Suppressor macrophage (primary cell): ENCODE measurements at regions not wholly inside any gene's neighbourhood (a gene's known extent, or its start where the extent isn't known, plus 50 kb on each side); places are given as distances from the start of the nearest gene placed in this dataset.
A peak's percentile ranks its signal among the peaks of the same experiment; 100 is the strongest.

Experiments used
- DNase-seq, 4 experiments: peaks; one replicate each; pipeline ENCODE4 v3.0.0-alpha.2; 2020 to 2022

DNA sequence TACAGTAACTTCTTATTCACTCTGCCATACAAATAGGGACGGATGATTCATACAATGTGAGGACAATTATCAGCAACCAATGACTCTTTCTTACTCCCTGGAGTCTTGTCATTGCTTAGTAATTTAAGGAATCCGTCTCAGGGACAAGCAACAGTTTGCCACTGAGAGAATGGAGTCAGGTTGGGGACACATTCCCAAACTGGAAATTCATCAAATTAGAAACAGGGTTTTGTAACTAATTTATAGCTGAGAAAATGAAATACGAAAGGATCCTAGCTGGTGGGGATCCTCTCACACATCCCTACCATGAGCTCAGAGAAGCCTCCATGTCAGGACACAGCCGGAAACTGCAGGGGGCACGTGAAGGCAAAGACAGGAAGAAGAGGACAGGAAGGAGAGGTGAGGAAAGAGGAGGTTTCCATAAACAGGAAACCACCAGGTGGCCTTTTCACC, 50.4 kb upstream of the KDR start:
- DNase-seq, result no peak

DNA sequence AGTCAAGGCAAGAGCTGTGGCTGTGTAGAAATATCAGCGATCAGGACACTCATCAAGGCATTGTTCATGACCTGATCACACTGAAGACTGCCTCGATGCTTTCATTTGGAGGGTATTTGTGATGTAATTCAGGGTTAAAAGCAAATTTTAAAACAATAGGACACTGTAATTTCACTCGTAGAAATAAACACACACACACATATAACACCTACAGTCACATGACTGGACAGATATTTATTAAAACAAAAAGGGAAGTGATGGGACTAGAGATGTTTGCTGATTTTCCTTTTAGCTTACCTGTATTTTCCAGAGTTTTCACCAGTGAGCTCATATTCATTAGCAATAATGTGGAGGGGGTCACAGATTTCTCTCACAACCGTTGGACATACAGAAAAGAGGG, 51.1 kb upstream of the KDR start:
- no peak for DNase-seq

DNA sequence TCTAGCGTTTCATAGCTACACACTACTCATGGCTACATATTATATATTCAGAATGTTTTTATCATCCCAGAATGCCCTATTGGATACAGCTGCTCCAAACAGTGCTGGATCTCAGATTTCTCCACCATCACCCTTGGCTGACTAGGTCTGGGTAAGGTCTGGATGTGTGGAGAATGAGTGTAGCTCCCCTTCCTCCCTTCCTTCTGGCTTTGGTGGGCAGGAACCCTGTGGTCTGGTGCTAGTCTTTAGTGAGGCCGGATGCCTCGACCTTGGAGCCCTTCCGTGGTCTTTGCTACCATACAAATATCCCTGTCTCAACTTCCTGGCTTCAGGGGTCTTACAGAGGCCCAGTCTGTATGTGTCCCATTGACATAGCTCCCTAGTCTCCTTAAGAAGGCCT, 52.1 kb upstream of the KDR start:
- DNase-seq, result no peak

DNA sequence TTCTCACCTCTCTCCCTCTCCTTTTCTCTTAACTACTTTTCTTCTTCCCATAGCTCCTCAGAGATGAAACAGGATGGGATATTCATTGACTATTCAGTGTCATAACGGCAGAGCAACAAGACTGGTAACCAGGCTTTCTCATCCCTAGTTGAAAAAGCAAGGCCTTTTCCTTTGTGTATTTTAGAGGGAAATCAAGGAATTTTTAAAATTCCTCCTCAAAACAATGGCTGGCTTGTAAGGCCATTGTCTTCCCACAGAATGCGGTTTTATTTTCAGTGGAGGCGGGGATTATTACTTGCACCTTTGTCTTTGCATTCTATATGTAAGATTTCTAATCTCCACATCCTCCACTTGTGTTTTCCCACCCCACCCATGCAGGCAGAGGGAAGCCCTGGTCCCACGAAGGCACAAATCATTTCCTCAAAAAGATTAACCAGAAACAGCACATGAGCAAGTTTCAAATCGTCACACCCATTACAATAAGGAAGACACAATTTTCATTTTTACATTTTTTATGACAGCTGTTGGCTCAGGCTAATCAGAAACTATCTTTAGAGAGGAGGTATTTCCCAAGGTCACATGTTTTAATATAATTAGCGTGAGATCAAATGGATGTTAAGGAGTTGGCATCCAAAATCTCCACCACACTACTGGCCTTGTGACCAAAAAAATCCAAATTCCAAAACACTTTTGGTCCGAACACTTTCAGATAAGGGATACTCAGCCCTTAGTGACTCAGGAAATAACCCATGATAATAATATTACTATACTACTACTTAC, 53.0 kb upstream of the KDR start:
- DNase-seq, result no peak

DNA sequence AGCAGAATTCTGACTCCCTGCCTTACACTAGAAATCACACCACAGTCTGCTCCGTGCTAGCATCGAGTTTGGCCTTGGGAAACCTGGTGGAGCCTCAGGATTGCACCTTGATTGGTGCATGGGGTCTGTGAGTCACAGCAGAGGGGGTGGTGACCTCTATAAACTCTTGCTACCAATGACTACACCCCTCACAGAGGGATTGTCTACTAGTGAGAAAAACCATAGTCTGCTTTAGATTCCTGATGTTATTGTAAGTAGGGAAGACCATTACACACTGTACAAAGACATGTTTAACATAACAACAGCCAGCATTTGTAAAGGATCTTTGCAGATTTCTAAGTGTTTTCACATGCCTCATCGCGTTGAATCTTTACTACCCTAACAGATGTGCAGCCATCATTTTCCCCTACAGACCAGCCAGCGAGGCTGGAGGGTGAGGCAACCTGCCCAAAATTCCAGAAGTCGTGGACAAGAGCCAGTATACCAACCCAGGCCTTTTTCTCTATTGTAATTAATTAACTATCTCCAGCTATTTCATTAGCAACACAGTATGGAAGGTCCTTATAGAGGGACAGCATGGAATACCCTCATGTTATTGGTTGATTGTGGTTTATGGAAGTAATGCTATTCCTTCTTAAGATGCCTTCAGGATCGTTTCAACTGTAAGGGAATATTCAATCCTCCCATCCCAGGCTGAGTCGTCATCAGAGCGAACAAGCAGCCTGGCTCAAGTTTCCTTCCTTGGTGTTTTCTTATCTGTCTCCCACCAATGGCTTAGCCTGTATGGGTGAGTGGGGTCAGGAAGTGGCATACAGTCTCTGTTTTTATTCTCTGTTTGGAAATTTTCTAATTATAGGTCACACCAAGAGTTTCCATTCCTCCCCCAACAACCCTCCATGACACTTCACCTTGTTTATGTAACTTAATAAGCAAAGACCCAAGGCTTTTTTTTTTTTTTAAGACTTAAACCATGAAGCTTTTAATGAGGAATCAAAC, 55.9 kb upstream of the KDR start:
- no peak for DNase-seq

DNA sequence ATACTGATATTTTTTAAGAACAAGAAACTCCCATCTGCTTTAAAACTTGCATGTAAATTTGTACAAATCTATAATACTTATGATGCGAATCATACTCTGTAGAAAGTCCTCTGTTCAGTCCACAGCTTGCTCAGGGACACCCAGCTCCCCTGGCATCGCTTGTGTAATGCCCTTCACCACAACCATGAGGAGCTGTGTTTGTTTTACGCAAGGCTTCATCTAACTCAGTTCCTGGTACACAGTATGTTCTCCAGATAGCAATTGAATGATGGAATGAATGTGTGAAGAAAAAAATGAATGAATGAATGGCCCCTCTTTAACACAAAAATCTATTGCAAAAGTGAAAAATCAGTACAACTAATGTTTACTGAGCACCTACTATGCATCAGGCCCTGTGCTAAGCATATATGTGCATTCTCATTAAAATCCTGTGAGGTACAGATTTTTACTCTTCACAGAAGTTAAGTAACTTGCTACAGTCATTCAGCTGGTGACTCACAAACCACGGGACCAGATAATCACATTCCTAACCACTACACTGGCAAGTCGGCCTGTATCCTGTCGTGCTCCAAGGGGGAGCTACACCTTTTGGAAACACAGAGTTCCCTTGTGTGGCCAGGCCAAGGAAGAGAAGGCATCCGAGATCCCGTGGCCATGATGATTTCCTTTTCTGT, 58.7 kb upstream of the KDR start:
- peak; percentile 25 to 43 (median 32) for DNase-seq

DNA sequence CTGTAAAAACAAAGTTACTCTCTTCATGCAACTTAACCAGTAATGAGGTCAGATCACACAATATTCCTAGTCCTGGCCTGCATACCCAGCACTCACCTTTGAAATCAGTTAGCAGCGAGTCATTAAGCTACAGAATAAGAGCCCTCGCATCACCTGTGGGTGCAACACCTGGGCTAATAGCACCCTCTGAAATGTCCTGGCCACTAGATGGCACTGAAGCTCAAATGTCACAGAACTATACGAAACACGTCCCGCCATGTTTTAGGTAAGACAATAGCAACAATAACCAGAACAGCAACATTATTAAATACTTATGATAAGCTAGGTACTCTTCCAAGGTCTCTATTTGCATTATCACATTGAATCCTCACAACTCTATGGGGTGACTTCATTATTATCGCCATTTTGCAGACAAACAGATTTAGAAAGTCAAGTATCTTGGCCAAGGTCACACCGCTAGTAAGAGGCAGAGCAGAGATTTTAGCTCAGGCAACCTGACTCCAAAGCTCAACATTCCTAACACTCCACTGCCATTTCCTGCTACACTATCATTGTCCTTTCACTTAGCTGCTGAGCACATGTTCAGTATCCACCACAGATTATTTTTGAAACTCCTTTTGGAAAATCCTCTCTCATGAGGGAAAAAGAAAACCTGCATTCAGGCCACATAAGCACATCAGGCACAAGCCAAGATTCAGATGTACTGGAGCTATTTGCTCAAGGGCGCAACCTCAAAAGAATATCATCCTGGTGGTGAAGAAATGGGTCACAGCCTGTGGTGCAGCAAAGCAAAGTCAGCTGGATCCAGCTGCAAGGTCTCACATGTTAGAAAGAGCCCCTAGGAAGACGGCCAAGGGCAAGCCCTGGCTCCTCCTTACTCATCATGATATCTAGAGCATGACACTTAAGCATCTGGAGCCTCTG, 59.5 kb upstream of the KDR start:
- DNase-seq, result peak in 1 of 4 experiments; percentile 8

DNA sequence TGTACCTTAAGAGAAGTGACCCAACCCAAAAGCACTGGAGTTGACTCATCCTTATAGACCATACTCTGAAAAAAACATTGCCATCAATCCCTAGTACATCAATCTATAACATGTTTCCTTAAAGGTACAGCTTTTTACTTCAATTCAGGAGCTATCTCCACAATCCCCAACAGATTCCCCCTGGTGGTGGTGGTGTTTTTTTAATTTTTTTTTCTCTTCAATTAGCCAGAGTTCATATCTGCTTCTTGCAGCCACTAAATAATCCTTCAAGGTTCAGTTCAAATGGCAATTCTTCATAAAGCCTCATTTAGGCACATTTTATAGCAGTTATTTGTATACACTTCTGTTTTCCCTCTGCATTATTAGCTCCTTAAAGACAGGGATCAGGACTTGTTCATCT, 60.7 kb upstream of the KDR start:
- DNase-seq, result no peak

DNA sequence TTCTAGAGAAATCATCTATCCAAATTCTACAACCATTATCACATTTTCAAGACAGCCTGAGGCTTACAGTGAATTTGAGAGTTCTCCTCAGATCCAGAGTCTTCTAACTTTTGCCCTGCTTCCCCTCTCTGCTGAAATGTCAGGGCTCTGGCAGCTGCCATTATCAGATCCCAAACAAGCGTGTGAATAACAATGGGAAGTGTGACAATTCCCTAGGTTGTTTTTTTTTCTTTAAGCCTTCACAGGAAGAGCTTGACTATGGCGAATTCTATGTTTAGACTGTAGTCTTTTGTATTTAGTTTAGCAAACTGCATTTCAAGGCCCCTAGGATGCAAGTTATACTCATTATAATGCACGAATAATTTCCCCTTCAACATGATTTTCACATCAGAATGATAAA, 61.3 kb upstream of the KDR start:
- DNase-seq, result no peak

DNA sequence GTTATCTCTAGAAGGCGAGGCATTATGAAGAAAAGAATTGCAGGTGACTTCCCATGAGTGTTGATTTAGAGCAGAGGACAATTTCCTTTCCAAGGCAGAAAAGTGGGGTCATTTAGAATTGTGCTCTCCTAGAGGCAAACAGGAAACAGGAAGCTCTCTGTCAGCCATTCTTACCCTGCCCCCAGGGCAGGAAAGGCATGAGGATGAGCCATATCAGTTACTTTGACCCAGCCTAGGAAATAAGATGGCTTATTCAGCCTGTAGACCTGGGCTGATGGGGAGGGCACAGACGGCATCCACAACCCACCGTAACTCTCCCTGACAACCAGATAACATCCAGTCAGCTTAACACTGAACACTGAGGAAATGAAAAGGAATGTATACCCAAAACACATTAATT, 88.8 kb upstream of the KDR start:
- peak in 2 of 4 experiments; percentile 1 to 3 for DNase-seq

DNA sequence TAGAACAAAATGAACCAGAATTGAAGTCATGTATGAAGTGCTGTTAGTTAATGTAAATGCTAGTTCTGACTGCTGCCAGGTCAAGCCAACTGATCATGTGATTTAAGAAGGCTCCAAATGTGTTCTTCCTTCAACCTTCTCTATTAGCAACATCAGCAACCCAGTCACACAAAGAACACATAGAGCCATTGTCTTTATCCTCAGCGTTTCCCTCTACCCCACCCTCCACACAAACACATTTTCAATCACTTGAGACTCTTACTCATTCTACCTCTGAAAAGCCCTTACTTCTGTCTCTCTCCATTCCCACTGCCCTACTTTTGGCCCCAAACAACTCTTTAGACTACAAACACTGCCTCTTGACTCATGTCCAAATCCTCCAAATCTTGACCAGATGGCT, 89.7 kb upstream of the KDR start:
- DNase-seq, result no peak

DNA sequence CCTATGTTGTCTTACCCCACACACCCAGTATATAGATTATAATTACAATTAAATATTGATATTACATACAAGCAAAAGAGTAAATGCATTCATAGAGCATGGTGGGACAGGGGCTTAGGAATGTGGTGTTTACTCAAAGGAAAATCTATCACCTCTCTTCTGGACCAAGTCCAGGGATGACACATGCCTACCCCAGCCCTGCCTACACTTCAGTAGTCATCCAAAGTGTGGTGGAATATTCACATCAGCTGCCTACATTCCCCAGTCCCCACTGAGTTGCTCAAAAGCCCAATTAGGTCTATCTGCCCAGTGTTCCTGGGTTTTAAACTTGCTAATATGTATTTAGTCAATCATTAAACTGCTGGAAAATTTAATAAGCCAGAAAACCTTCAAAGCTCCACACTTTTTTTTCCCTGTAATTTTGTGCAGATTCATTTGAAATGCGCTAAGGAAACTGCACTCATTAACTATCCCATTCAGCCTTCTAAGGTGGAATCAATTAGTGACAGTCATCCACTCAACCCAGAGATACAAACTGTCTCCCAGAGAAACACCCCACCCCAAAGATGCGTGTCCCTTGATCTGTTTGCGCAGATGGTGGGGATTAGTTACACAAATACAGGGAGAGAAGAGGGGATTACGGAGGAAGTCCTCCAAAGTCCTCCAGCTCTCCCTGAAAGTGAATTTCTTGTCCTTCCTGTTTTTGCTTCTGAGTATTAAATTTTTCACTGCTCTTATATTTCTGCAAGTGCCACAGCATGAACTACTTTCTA, 91.7 kb upstream of the KDR start:
- DNase-seq, result no peak

DNA sequence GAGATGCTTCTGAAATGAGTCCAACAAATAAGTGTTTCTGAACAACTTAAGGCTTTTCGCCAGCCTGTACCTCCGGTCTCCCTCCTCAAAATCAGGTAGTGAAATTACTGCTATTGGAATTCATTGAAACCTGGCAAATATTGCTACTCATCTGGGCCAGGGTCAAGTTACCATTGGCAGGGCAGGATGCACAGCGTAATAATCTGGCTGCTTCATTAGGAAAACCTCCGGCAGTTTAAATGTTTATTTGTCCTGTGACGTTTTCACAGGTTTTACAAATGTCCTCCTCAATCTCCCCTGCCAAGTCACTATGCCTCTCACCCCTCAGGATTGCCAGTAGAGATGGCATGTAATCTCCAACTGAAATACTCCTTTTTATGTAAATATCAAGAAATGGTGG, 92.6 kb upstream of the KDR start:
- DNase-seq, result no peak

DNA sequence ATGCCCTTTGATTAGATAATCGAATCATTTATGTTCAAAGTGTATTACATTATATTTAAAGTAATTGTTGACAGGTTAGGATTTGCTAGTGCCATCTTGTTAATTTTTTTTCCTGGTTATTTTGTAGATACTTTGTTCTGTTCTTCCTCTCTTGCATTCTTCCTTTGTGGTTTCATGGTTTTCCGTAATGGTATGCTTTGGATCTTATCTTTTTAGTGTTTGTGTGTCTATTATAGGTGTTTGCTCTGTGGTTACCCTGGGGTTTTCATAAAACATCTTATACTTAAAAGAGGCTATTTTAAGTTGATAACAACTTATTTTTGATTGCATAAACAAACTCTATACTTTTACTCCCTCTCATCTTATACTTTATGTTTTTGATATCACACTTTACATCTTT, 108.2 kb upstream of the SRD5A3 start:
- DNase-seq, result no peak

DNA sequence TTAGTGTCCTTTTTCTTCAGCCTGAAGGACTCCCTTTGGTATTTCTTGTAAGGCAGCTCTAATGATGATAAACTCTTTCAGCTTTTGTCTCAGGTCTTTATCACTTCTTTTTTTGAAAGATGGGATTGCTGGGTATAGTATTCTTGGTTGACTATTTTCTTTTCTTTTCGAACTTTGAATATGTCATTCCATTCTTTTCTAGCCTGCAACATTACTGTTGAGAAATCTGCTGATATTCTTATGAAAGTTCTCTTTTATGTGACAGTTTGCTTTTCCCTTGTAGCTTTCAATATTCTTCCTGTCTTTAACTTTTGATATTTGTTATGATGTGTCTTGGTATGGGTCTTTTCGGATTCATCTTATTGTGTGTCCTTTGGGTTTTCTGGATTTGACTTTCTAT, 107.6 kb upstream of the SRD5A3 start:
- DNase-seq, result no peak

DNA sequence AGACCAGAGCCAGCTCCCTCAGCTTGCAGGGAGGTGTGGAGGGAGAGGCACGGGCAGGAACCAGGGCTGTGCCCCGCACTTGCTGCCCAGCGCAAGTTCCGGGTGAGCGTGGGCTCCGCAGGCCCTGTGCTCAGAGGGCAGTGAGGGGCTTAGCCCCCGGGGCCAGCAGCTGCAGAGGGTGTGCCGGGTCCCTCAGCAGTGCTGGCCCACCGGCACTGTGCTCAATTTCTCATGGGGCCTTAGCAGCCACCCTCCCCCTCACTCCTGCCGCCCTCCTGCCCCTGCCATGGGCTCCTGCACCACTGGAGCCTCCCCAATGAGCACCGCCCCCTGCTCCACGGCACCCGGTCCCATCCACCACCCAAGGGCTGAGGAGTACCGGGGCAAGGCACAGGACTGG, 104.6 kb upstream of the SRD5A3 start:
- DNase-seq, result no peak

DNA sequence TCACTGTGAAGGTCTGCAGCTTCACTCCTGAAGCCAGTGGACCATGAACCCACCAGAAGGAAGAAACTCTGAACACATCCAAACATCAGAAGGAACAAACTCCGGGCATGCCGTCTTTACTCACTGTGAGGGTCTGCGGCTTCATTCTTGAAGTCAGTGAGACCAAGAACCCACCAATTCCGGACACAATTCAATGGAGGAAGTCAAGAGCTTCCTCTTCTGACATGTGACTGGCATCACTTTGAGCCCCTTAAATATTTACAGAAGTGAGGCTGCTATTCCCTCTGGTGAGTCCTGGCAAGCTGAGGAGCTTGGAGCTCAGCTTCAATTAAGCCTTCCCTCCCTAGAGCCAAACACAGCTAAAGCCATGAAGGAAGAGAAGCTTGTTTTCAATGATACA, 103.5 kb upstream of the SRD5A3 start:
- DNase-seq, result peak; percentile 4 to 30 (median 25)

DNA sequence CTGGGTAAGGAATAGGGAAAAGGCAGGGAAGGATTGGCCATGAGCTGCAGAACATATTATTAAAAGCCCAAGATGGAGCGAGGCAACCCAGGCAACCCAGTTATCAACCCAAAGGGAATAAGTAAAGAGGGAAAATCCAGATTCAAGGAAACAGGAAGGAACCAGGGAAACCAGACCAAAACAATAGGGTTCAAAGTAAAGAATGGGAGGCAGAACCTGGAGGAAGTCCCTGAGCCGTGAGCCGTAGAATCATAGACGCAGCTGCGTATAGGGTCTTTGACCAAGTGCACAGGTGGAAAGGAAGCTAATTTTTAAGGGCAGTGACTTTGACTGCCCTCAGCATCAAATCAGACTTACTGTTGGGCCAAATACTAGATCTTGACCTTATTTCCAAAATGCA, 98.5 kb upstream of the SRD5A3 start:
- DNase-seq, result no peak

DNA sequence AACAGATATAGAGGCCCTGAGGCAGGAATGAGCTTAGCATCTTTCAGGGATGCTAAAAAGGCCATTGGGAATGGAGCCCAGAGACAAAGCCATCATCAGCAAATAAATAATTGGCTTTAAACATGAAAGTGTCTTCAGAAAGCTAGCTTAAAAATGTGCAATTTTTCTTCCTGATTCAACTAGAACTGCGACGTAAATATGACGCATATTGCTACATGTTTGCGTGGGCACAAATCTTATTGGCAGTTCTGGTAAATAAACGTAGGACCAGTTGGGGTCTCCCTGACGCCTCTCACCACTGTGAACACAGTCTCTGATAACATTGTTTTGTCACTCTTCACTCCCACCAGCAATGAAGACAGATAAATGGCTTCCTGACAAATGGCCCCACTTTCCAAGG, 97.3 kb upstream of the SRD5A3 start:
- no peak for DNase-seq

DNA sequence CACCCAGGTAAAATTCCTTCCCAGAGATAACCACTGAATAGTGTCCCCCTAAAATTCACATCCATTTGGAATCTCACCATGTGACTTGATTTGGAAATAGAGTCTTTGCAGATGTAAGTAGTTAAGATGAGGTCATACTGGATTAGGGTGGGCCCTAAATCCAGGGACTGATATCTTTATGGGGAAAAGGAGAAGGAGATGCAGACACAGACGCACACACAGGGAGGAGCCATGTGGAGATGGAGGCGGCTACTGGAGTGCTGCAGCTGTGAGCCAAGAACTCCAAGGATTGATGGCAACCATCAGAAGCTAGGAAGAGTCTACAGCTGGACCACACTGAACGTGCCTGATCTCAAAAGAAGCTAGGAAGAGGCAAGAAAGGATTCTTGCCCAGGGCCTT, 96.6 kb upstream of the SRD5A3 start:
- DNase-seq, result no peak

DNA sequence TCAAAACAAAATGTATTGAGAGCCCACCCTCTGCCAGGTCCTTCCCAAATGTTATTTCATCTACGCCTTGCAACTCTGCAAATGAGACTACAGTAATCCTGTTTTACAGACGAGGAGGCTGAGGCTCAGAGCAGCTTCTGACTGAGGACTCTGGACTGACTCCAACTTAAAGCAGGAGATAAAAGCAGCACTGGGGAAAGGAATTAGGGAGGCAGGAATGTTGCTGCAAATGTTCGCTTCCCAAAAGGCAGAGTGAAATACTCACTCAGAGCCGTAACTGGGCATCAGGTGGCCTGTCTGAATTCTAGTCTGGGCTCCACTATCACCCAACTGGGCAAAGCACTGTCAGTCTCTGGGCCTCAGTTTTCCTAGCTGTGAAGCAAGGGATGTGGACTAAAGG, 94.7 kb upstream of the SRD5A3 start:
- DNase-seq, result no peak
